ENCODE measurements at regions not wholly inside any gene's neighbourhood (a gene's known extent, or its start where the extent isn't known, plus 50 kb on each side); places are given as distances from the start of the nearest gene placed in this dataset.

DNA sequence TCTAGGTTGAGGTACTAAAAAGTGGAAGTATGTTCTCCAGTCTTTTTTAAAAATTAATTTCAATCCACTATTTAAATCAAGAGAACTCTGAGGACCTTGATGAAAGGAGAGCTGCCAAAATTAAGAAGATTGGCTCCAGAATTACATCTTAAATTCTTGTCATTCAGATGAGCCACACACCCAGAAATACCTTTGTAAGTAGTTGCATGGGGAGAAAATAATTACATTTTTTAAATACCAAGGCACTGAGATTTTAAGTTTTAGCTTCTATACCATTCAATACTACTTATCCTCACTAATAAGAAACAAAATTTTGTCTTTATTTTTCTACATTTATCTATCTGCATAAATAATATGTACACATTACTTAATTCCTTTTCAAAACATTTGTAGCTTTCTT lies 1132.8 kb downstream of the OTOL1 start:
- TF ChIP-seq, protein P1, sequence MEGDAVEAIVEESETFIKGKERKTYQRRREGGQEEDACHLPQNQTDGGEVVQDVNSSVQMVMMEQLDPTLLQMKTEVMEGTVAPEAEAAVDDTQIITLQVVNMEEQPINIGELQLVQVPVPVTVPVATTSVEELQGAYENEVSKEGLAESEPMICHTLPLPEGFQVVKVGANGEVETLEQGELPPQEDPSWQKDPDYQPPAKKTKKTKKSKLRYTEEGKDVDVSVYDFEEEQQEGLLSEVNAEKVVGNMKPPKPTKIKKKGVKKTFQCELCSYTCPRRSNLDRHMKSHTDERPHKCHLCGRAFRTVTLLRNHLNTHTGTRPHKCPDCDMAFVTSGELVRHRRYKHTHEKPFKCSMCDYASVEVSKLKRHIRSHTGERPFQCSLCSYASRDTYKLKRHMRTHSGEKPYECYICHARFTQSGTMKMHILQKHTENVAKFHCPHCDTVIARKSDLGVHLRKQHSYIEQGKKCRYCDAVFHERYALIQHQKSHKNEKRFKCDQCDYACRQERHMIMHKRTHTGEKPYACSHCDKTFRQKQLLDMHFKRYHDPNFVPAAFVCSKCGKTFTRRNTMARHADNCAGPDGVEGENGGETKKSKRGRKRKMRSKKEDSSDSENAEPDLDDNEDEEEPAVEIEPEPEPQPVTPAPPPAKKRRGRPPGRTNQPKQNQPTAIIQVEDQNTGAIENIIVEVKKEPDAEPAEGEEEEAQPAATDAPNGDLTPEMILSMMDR (conservative IDR thresholded peaks at IDR 0.05; ENCODE audit: low read length), result no peak
- no peak for TF ChIP-seq EZH2phosphoT487 (IDR thresholded peaks at IDR 0.05; ENCODE audit: borderline replicate concordance)

All from Loucy (cell line).